CD4-positive, alpha-beta T cell treated with Interleukin-21 for 1 hour (primary cell): ENCODE measurements at regions not wholly inside any gene's neighbourhood (a gene's known extent, or its start where the extent isn't known, plus 50 kb on each side); places are given as distances from the start of the nearest gene placed in this dataset.
"Not testable (repeated sequence)": the region's sequence is repeated elsewhere in the genome, so short reads cannot be mapped to it uniquely, and the experiment has no call there.

Experiments used
- DNase-seq: peaks from one replicate; pipeline ENCODE4 v3.0.0-alpha.2; 2020

DNA sequence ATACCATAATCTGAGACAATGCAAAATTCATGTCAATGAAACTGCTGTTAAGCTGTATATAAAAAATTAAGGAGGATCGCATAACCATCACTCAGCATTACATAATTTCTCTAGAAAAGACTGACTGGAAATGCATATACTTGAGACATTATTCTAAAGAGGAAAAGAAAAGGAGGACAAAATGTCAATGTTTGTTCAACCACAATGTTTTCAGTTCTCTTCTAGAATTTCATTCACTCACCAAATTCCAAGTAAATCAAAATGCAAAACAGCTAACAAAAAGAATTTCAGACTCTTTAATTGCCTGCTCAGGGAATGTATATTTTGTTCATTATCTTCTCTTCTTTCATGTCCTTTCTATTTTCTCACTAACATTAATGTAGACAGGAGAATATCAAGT is 106.2 kb upstream of the CCDC28A start:
- no peak for DNase-seq

GRCh38 chr6:138671351-138671750 is 102.2 kb upstream of the CCDC28A start:
- DNase-seq, result no peak

DNA sequence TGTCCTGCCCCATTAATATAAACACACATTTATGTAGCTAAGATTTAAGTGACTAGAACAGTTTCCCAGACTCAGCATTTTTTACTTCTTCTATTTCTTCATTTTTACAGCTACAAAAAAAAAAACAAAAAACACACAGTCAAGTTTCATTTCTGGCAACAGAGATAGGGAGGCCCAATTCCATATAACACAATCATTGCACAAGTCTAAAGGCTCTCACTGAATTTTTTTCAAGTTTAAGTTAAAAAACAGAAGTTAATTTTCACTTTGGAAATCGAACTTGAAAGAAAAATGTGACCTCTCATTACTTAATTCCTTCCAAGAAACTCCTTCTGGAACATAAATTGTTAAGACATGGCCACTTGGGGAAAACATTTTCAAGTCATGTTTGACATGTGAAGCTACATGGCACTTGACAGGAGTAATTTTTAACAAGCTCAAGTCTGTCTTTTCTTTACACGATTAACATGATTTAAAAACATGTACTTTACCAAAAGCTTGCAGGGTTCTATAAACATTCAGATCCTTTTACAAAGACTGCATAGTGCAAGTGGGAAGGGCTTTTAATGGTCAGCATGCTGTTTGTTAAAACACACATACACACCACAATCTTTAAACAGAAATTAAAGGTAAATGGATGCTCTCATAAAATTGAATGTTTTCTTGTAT is 100.1 kb upstream of the CCDC28A start:
- no peak for DNase-seq

DNA sequence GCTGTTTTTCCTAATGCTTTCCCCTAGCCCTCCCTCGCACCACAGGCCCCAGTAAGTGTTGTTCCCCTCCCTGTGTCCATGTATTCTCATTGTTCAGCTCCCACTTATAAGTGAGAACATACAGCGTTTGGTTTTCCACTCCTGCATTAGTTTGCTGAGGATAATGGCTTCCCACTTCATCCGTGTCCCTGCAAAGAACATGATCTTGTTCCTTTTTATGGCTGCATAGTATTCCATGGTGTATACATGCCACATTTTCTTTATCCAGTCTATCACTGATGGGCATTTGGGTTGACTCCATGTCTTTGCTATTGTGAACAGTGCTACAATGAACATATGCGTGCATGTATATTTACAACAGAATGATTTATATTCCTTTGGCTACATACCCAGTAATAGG is 99.1 kb upstream of the CCDC28A start:
- not testable (repeated sequence) for DNase-seq

GRCh38 chr6:138677538-138677937 is 96.0 kb upstream of the CCDC28A start:
- no peak for DNase-seq

- no peak for DNase-seq
Observed at GRCh38 chr6:138678168-138678567, 95.4 kb upstream of the CCDC28A start.

DNA sequence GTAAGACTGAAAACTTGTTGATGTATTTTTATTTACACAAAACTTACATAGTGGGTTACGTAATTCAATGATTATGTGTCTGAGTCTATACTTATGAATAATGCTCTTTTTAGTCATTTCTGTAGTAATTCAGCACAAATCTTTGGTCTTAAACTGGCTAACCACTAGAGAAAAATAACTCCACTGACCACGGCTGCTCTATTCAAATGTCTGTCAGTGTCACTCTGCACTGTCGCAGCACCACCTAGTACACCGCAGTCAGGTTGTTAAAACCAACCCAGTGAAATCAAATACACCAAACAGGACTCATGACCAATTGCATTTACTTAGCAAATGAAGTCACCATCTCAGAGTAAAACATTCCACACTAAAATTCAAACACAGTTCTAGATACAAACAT is 93.5 kb upstream of the CCDC28A start:
- no peak for DNase-seq

- DNase-seq, result no peak
Observed at GRCh38 chr6:138681627-138682026, 91.9 kb upstream of the CCDC28A start.

GRCh38 chr6:138682704-138683527 is 90.7 kb upstream of the CCDC28A start:
- DNase-seq, result no peak

DNA sequence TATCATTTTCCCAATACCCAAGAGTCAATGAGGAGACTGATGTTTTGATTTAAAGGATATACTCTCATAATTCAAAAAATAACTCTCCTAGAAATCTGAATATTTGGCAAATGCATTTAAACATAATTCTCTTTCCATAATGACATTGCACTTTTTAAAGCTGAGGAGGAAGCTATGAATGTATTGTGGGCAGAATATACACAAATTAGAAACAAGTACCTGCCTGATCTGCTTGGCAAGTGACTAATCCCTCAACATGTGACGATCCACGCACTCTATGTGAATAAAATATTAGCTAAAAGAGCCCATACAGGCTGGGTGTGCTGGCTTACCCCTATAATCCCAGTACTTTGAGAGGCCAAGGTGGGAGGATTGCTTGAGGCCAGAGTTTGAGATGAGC is 88.3 kb upstream of the CCDC28A start:
- no peak for DNase-seq

DNA sequence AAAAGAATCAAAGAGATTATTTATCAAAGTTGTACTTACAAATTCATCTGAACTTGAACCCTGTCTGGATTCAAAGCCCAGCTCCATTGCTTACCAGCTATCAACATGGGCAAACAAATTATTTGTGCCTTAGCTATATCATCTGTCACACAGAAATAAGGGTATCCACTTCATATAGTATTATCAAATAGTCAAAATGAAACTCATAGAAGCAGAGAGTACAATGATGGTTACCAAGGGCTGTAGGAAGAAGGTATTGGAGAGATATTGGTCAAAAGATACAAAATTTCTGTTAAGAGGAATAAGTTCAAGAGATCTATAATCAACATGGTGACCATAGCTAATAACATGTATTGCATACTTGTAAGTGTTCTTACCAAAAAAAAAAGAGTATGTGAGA is 87.8 kb upstream of the CCDC28A start:
- no peak for DNase-seq

- DNase-seq, result no peak
Observed at GRCh38 chr6:138688580-138688979, 85.0 kb upstream of the CCDC28A start.

GRCh38 chr6:138689849-138690248 is 83.7 kb upstream of the CCDC28A start:
- no peak for DNase-seq

GRCh38 chr6:138690975-138691594 is 82.5 kb upstream of the CCDC28A start:
- no peak for DNase-seq

DNA sequence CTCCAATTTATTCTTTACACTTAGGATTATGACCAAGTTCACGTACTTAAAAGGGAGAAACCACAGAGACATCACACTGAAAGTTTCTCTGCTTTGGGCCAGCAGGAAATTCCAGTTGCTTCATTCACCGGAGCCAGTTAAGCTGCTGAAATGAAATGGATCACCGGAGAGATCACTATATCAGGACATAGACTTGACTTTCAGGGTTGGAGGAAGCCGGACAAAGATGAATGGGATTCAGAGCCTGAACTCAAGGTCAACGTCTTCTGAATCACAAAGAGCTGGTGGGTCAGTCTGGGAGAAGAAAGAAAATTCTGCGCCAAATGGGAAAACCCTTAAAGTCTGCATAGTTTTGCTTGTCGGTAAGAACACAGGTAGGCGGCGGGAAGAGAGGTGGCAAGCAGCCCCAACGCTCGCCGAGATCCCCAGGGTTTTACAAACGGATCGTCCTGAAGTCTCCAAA is 81.9 kb upstream of the CCDC28A start:
- no peak for DNase-seq

GRCh38 chr6:138692058-138692977 is 81.3 kb upstream of the CCDC28A start:
- peak; percentile 50 for DNase-seq

- DNase-seq, result peak; percentile 32
Observed at GRCh38 chr6:138692978-138693909, 80.3 kb upstream of the CCDC28A start.

GRCh38 chr6:138695193-138695592 is 78.4 kb upstream of the CCDC28A start:
- DNase-seq, result no peak

DNA sequence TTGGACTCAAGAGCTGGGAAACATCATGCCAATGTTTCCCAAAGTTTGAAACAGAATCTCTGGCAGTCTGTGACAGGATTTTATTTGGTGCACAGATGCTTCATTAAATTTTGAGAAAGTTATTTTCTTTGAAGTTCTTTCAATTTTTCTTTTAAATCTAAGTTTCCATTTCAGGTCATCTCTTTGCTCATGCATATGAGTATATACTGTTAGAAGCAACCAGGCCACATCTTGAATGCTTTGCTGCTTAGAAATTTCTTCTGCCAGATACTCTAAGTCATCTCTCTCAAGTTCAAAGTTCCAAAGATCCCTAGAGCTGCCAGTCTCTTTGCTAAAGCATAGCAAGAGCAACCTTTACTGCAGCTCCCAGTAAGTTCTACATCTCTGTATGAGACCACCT is 59.1 kb upstream of the CCDC28A start:
- DNase-seq, result no peak

DNA sequence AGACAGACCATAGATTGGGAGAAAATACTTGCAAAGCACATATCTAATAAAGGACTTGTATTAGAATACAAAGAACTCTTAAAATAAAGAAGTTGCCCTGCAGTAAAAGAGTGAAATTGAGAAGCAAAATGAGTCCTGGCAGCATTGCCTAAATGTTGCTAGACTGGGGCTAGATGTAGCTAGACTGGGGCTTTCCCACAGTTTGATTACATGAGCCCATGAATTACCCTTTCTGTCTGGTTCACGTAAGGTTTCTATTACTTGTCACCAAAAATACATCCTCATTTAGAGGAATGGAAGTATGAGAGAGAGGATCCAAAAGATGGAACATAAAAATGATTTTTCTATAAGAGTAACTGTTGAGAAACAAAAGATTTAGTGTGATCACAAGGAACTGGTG is 57.6 kb upstream of the CCDC28A start:
- DNase-seq, result no peak

- DNase-seq, result no peak
Observed at GRCh38 chr6:138716971-138717665, 56.5 kb upstream of the CCDC28A start.
